DOHH2 (cell line): ENCODE measurements at regions not wholly inside any gene's neighbourhood (a gene's known extent, or its start where the extent isn't known, plus 50 kb on each side); places are given as distances from the start of the nearest gene placed in this dataset.

ENCODE experiments used
- H3F3A ChIP-seq: fragments of 200-600 bp; sonication (generic), shearing (Covaris generic); 2 replicates; pipeline ENCODE4 v1.6.0; 2016; ENCODE audit warnings: antibody characterized with exemption, mild to moderate bottlenecking; ENCODE audit not compliant: control insufficient read depth, insufficient read depth
- H3K27ac ChIP-seq: fragments of 200-600 bp; sonication (generic); 2 replicates; pipeline ENCODE4 v1.5.1; 2014; ENCODE audit warnings: low read depth, mild to moderate bottlenecking, low read length, moderate library complexity
- H3K27me3 ChIP-seq: fragments of 200-600 bp; sonication (generic); 2 replicates; pipeline ENCODE4 v1.6.1; 2014; ENCODE audit warnings: mild to moderate bottlenecking, low read length, mixed read lengths; ENCODE audit not compliant: control insufficient read depth
- H3K36me3 ChIP-seq: fragments of 200-600 bp; sonication (generic); 2 replicates; pipeline ENCODE4 v1.6.1; 2014; ENCODE audit warnings: mild to moderate bottlenecking, low read length, moderate library complexity, mixed read lengths; ENCODE audit not compliant: control insufficient read depth
- H3K4me1 ChIP-seq: fragments of 200-600 bp; sonication (generic); 2 replicates; pipeline ENCODE4 v1.6.1; 2014; ENCODE audit warnings: mild to moderate bottlenecking, low read length, mixed read lengths; ENCODE audit not compliant: control insufficient read depth
- H3K4me2 ChIP-seq: fragments of 200-600 bp; sonication (generic); 2 replicates; pipeline ENCODE4 v1.6.0; 2014; ENCODE audit warnings: mild to moderate bottlenecking, low read length, moderate library complexity
- H3K4me3 ChIP-seq: fragments of 200-600 bp; sonication (generic); 2 replicates; pipeline ENCODE4 v1.5.1; 2014; ENCODE audit warnings: mild to moderate bottlenecking, low read length, mixed read lengths
- H3K79me2 ChIP-seq: fragments of 200-600 bp; sonication (generic); 2 replicates; pipeline ENCODE4 v1.6.1; 2014; ENCODE audit warnings: mild to moderate bottlenecking, low read length, mixed read lengths; ENCODE audit not compliant: control insufficient read depth
- H3K9me2 ChIP-seq: fragments of 200-600 bp; sonication (generic); replicated peaks from 2 replicates; pipeline ENCODE4 v1.6.1; 2014; ENCODE audit warnings: mild to moderate bottlenecking, low read length, mixed read lengths; ENCODE audit not compliant: control insufficient read depth
- H3K9me3 ChIP-seq: fragments of 200-600 bp; sonication (generic); 2 replicates; pipeline ENCODE4 v1.6.1; 2014; ENCODE audit warnings: antibody characterized with exemption, low read length, mixed read lengths; ENCODE audit not compliant: control insufficient read depth, insufficient read depth
- H4K20me1 ChIP-seq: fragments of 200-600 bp; sonication (generic); 2 replicates; pipeline ENCODE4 v1.6.0; 2014; ENCODE audit warnings: low read depth, mild to moderate bottlenecking, antibody characterized with exemption, low read length, moderate library complexity; ENCODE audit not compliant: control insufficient read depth, insufficient read depth
- EZH2phosphoT487 ChIP-seq: fragments of 200-600 bp; sonication (generic); IDR thresholded peaks from 2 replicates; pipeline ENCODE4 v1.6.1; 2017; ENCODE audit warnings: borderline replicate concordance, mild to moderate bottlenecking, antibody characterized with exemption, low read length, moderate library complexity, mixed read lengths
- TF ChIP-seq, protein P1 (sequence below): fragments of 200-600 bp; sonication (generic); IDR thresholded peaks from one replicate; pipeline ENCODE4 v1.5.1; 2014; ENCODE audit warnings: antibody characterized with exemption, mild to moderate bottlenecking, low read depth, low read length; ENCODE audit not compliant: poor library complexity, severe bottlenecking

DNA sequence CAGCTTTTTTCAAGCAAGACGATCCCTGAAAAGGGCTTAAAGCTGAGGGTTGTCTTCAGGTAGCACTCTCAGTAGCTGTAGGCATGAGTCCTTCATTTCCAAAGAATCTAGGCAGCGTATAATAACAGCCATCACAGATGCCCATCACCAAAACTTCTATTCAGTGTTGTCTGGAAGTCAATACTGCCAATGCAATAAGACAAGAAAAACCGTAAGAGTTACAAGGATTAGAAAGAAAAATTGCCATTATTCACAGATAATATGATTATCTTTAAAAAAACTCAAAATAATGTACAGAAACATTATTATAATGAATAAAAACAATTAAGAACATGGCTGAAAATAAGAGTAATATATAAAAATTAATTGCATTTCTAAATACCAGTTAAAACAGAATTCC is 208.2 kb upstream of the ADRA1B start:
- Histone ChIP-seq H4K20me1 (no peaks in the 10 kb centered on the region), H3K27me3 (peaks cover 7% of the 10 kb centered on the region), H3K79me2 (no peaks in the 10 kb centered on the region), H3K4me3 (no peak overlapping the region), H3K9me3 (peaks cover 7% of the 10 kb centered on the region), H3K36me3 (no peaks in the 10 kb centered on the region), H3F3A (no peaks in the 10 kb centered on the region), H3K4me1 (no peaks in the 10 kb centered on the region), H3K4me2 (no peak overlapping the region), H3K27ac (no peak overlapping the region), H3K9me2 (no peaks in the 10 kb centered on the region)
- TF ChIP-seq EZH2phosphoT487 = no peak

DNA sequence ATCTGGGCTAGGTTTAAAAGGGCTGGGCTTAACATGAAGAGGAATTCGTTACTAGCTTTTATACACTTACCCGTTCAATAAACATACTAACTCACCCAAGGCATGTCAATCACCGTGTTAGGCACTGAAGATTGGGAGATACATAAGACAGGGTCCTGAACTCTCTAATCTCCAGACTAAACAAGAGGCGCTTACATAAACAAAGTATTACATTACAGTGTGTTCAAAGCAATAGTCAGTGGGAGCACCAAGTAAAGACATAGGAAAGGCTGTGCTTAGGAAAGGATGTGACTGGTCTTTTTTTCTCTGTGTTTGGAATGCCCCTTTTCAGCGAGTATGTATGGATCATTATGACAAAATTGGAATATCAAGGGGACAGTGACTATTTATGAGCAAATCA is 203.6 kb upstream of the ADRA1B start:
- H3K27ac ChIP-seq = no peak overlapping the region
- H3K9me2 ChIP-seq = no peaks in the 10 kb centered on the region
- H3K4me2 ChIP-seq = no peak overlapping the region
- H3F3A ChIP-seq = no peaks in the 10 kb centered on the region
- no peaks in the 10 kb centered on the region for H4K20me1 ChIP-seq
- no peaks in the 10 kb centered on the region for H3K36me3 ChIP-seq
- no peaks in the 10 kb centered on the region for H3K79me2 ChIP-seq
- TF ChIP-seq, protein P1, sequence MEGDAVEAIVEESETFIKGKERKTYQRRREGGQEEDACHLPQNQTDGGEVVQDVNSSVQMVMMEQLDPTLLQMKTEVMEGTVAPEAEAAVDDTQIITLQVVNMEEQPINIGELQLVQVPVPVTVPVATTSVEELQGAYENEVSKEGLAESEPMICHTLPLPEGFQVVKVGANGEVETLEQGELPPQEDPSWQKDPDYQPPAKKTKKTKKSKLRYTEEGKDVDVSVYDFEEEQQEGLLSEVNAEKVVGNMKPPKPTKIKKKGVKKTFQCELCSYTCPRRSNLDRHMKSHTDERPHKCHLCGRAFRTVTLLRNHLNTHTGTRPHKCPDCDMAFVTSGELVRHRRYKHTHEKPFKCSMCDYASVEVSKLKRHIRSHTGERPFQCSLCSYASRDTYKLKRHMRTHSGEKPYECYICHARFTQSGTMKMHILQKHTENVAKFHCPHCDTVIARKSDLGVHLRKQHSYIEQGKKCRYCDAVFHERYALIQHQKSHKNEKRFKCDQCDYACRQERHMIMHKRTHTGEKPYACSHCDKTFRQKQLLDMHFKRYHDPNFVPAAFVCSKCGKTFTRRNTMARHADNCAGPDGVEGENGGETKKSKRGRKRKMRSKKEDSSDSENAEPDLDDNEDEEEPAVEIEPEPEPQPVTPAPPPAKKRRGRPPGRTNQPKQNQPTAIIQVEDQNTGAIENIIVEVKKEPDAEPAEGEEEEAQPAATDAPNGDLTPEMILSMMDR = no peak
- TF ChIP-seq EZH2phosphoT487 = no peak
- peaks cover 6% of the 10 kb centered on the region; the same call in 1 of the 2 replicates for H3K27me3 ChIP-seq
- peaks cover 4% of the 10 kb centered on the region for H3K9me3 ChIP-seq
- no peak overlapping the region for H3K4me3 ChIP-seq
- no peaks in the 10 kb centered on the region for H3K4me1 ChIP-seq

DNA sequence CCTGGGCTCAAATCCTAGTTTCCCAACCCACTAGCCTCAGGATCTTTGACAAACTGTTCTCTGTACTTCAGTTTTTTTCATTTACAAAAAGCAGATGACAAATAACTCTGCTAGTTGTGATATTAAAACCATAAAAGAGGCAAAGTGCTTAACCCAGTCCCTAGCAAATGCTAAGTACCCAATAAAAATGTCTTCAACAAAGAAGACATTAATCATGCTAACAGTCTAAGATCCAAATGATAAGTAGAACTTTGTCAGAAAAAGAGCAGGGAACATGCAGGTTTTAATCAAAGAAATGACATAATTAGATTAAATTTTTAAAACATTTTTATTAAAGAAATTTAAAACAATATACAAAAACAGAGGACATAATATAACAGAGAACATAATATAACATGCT is 203.0 kb upstream of the ADRA1B start:
- no peak for TF ChIP-seq EZH2phosphoT487
- TF ChIP-seq, protein P1 = no peak
- Histone ChIP-seq H3K79me2 (no peaks in the 10 kb centered on the region), H3K4me1 (no peaks in the 10 kb centered on the region), H3K36me3 (no peaks in the 10 kb centered on the region), H3K9me2 (no peaks in the 10 kb centered on the region), H3K27ac (no peak overlapping the region), H3K4me3 (no peak overlapping the region), H3K27me3 (peaks cover 6% of the 10 kb centered on the region; the same call in 1 of the 2 replicates), H3K9me3 (no peaks in the 10 kb centered on the region; the same call in 1 of the 2 replicates), H3K4me2 (no peak overlapping the region), H4K20me1 (no peaks in the 10 kb centered on the region), H3F3A (no peaks in the 10 kb centered on the region)

DNA sequence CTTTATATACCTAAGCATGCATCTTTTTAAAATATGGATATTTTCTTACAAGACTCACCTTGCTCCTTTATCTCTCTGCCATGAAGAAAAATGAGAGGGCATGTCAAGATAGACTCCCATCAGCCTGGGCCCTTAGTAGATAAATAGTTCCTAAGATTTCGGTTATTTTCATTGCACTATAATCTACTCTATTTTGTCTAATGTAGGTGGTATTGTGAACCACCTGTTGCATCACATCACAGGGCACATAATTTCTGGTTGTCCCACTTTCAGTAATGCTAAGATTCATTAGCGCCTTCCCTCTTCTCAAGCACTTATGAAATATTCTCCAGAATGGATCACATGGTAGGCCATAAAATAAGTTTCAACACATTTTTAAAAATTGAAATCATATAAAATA is 202.5 kb upstream of the ADRA1B start:
- H4K20me1 ChIP-seq = no peaks in the 10 kb centered on the region
- H3K4me3 ChIP-seq = no peak overlapping the region
- H3K4me1 ChIP-seq = no peaks in the 10 kb centered on the region
- H3K9me2 ChIP-seq = no peaks in the 10 kb centered on the region
- H3K27ac ChIP-seq = no peak overlapping the region
- H3F3A ChIP-seq = no peaks in the 10 kb centered on the region
- H3K36me3 ChIP-seq = no peaks in the 10 kb centered on the region
- peaks cover 6% of the 10 kb centered on the region; the same call in 1 of the 2 replicates for H3K27me3 ChIP-seq
- H3K79me2 ChIP-seq = no peaks in the 10 kb centered on the region
- H3K4me2 ChIP-seq = no peak overlapping the region
- H3K9me3 ChIP-seq = no peaks in the 10 kb centered on the region
- no peak for TF ChIP-seq EZH2phosphoT487
- TF ChIP-seq, protein P1 = no peak
